Activated CD4-positive, alpha-beta memory T cell treated with anti-CD3 and anti-CD28 coated beads for 36 hours (primary cell): ENCODE measurements at regions not wholly inside any gene's neighbourhood (a gene's known extent, or its start where the extent isn't known, plus 50 kb on each side); places are given as distances from the start of the nearest gene placed in this dataset.

Source experiments
- CTCF ChIA-PET: fragments of 350-600 bp; sonication (Branson Sonifier 250); formaldehyde crosslinking; loops from one replicate; lab custom pipeline; 2021; ENCODE audit warnings: antibody characterized with exemption, inconsistent platforms; lab: Charles Lee
- POLR2A ChIA-PET: fragments of 350-600 bp; sonication (Branson Sonifier 250); formaldehyde crosslinking; loops from one replicate; lab custom pipeline; 2021; ENCODE audit warnings: antibody characterized with exemption; lab: Charles Lee
- DNase-seq: peaks from one replicate; pipeline ENCODE4 v3.0.0-alpha.2; 2020
- H3K27ac Mint-ChIP-seq: one replicate; pipeline ENCODE4 v1.8.0; 2021; ENCODE audit warnings: mixed read lengths
- H3K27me3 Mint-ChIP-seq: one replicate; pipeline ENCODE4 v1.8.0; 2021; ENCODE audit warnings: mixed read lengths
- H3K36me3 Mint-ChIP-seq: one replicate; pipeline ENCODE4 v1.8.0; 2021; ENCODE audit warnings: mixed read lengths
- H3K4me1 Mint-ChIP-seq: one replicate; pipeline ENCODE4 v1.8.0; 2021; ENCODE audit warnings: low read depth, mixed read lengths
- H3K4me3 Mint-ChIP-seq: one replicate; pipeline ENCODE4 v1.8.0; 2021; ENCODE audit warnings: mild to moderate bottlenecking, mixed read lengths
- H3K9me3 Mint-ChIP-seq: one replicate; pipeline ENCODE4 v1.8.0; 2021; ENCODE audit warnings: mixed read lengths
- intact Hi-C: fragments of 100-400 bp; cut with micrococcal nuclease; formaldehyde crosslinking; loops from one replicate; pipeline ENCODE4 v1.15.1; 2023

DNA sequence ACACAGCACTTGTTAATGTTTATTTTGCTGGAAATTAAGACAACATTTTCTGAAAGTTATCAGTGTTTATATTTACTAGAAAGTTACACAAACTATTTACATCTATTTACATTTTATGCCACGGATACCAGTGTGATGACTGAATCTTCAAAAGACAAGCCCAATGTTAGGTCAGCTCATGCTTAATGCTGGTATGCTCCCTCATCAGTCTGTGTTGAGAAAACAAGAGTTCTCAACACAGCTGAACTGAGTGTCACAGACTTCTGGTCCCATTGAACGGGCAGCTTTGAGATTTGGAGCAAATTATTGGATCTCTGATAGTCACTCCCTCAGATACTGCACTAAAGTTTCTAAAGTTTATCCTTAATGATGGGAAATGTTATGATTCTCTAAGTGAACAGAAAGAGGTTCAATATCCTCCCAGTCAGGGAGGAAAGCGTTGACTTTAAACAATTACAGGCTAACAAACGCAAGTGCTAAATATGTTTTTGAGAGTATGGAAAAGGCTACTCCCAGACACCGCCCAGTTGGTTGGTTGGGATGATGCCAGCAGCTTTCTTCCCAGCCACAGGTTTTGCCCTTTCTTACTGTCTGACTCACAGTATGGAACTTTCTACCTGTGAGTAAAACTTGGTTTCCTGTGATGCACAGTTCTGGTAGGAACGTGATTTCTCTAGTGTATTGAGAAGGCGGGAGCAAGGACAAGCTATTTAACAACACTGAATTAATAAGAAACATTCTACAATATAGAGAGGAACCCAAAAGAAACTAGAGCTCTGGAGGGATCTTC lies 1293.6 kb upstream of the TENM3 start:
- H3K4me3 Mint-ChIP-seq = no peak overlapping the region
- ChIA-PET POLR2A (no interaction called here), CTCF (no interaction called here)
- no peaks in the 10 kb centered on the region for H3K36me3 Mint-ChIP-seq
- H3K4me1 Mint-ChIP-seq = no peaks in the 10 kb centered on the region
- H3K27ac Mint-ChIP-seq = no peak overlapping the region
- intact Hi-C loops = no loop called here
- no peaks in the 10 kb centered on the region for H3K27me3 Mint-ChIP-seq
- DNase-seq = no peak
- peaks cover 3% of the 10 kb centered on the region for H3K9me3 Mint-ChIP-seq

DNA sequence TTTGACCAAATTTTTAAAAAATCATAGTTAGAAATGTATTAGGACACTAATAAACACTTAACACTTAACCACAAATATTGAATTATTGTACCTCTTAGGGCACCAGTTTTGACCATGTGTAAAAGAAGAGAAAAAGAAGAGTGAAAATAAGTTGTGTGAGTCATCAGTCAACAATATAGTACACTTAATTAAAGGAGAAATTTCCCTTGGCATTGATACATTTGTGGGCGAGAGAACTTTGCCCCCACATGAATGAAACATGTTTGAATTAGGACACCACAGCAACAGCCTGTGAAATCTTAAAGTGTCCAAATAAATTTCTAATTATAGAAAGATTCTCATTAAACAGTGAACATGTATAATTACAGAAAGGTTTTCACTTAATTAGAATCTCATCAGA lies 1292.8 kb upstream of the TENM3 start:
- intact Hi-C loops = no loop called here
- Mint-ChIP-seq H3K4me3 (no peak overlapping the region), H3K4me1 (no peaks in the 10 kb centered on the region), H3K27ac (no peak overlapping the region), H3K27me3 (no peaks in the 10 kb centered on the region), H3K9me3 (peaks cover 3% of the 10 kb centered on the region), H3K36me3 (no peaks in the 10 kb centered on the region)
- DNase-seq = no peak
- POLR2A ChIA-PET = no interaction called here
- CTCF ChIA-PET = no interaction called here

- Mint-ChIP-seq H3K4me3 (no peak overlapping the region), H3K27ac (no peak overlapping the region), H3K4me1 (no peaks in the 10 kb centered on the region), H3K36me3 (no peaks in the 10 kb centered on the region), H3K27me3 (no peaks in the 10 kb centered on the region), H3K9me3 (no peaks in the 10 kb centered on the region)
- POLR2A ChIA-PET = no interaction called here
- CTCF ChIA-PET = no interaction called here
- DNase-seq = no peak
- intact Hi-C loops = no loop called here
Observed at GRCh38 chr4:180951312-180951711, 1291.9 kb upstream of the TENM3 start.

DNA sequence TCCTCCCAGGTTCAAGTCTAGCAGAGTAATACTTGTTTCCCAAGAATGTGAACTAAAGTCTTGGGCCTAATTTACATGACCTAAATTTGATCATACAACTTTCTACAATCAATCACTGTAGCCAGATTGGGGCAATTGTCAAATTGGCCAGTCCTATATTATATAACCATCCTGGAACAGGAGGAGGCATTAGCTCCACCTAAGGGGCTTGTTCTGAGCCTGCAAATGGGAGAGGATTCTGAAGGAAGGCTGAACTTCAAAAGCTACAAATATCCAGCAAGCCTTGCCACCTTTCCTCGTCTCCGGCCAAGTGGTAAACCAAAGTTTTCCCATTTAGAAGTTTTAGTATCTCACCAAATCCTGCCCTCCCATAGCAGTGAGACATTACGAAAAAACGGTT lies 1289.6 kb upstream of the TENM3 start:
- Mint-ChIP-seq H3K9me3 (no peaks in the 10 kb centered on the region), H3K4me1 (no peaks in the 10 kb centered on the region), H3K27ac (no peak overlapping the region), H3K36me3 (no peaks in the 10 kb centered on the region), H3K27me3 (no peaks in the 10 kb centered on the region), H3K4me3 (no peak overlapping the region)
- intact Hi-C loops = no loop called here
- POLR2A ChIA-PET = no interaction called here
- no peak for DNase-seq
- CTCF ChIA-PET = no interaction called here

- no peak overlapping the region for H3K27ac Mint-ChIP-seq
- CTCF ChIA-PET = no interaction called here
Observed at GRCh38 chr4:180960743-180961401, 1282.3 kb upstream of the TENM3 start.

DNA sequence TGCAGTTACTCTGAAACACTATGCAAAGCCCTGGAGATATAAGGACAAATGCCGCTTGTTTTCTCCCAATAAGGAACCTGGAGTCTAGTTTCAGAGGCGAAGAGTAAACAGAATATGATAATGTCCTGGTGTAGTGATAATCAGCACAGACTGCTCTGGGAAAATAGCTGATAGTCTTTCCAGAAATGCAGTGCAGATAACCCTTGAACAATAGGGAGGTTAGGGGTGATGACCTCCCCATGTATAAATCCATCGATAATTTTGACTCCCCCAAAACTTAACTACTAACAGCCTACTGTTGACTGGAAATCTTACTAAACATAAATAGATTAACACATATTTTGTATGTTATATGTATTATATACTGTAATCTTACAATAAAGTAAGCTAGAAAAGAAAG lies 1280.9 kb upstream of the TENM3 start:
- ChIA-PET CTCF (no interaction called here), POLR2A (no interaction called here)
- no peaks in the 10 kb centered on the region for H3K36me3 Mint-ChIP-seq
- no peak overlapping the region for H3K4me3 Mint-ChIP-seq
- H3K27ac Mint-ChIP-seq = no peak overlapping the region
- H3K9me3 Mint-ChIP-seq = peaks cover 2% of the 10 kb centered on the region
- DNase-seq = no peak
- no peaks in the 10 kb centered on the region for H3K4me1 Mint-ChIP-seq
- no peaks in the 10 kb centered on the region for H3K27me3 Mint-ChIP-seq
- intact Hi-C loops = no loop called here

More at GRCh38 chr4:180960743-180961401, 1282.3 kb upstream of the TENM3 start:
- intact Hi-C loops = no loop called here
- POLR2A ChIA-PET = no interaction called here
- Mint-ChIP-seq H3K27me3 (no peaks in the 10 kb centered on the region), H3K9me3 (no peaks in the 10 kb centered on the region), H3K36me3 (no peaks in the 10 kb centered on the region), H3K4me1 (no peaks in the 10 kb centered on the region), H3K4me3 (no peak overlapping the region)
- no peak for DNase-seq

DNA sequence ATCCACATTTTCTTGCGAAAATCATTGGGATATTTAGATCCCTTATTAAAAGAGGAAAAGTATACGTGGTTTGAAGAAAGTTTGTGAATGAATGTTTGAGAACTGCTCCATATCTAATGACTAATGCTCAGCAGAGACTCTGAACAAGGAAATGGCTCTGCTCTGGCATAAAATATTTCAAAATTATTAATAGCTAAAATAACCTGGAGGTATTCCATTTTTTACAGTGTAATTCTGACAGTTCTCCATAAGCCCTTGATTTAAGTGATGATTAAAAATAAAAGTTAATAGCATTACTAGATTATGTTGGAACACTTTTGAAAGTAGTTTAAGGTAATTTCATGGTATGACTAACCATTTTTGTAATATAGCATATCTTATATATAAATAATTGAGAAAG lies 1276.9 kb upstream of the TENM3 start:
- ChIA-PET POLR2A (no interaction called here), CTCF (no interaction called here)
- H3K36me3 Mint-ChIP-seq = no peaks in the 10 kb centered on the region
- H3K4me1 Mint-ChIP-seq = no peaks in the 10 kb centered on the region
- H3K27me3 Mint-ChIP-seq = no peaks in the 10 kb centered on the region
- no peak overlapping the region for H3K27ac Mint-ChIP-seq
- H3K9me3 Mint-ChIP-seq = peaks cover 8% of the 10 kb centered on the region
- intact Hi-C loops = no loop called here
- no peak for DNase-seq
- H3K4me3 Mint-ChIP-seq = no peak overlapping the region

GRCh38 chr4:180967936-180968335 lies 1275.3 kb upstream of the TENM3 start:
- ChIA-PET POLR2A (no interaction called here), CTCF (no interaction called here)
- no peak for DNase-seq
- no peak overlapping the region for H3K27ac Mint-ChIP-seq
- intact Hi-C loops = no loop called here
- no peaks in the 10 kb centered on the region for H3K4me1 Mint-ChIP-seq
- H3K36me3 Mint-ChIP-seq = no peaks in the 10 kb centered on the region
- H3K9me3 Mint-ChIP-seq = peaks cover 8% of the 10 kb centered on the region
- no peaks in the 10 kb centered on the region for H3K27me3 Mint-ChIP-seq
- no peak overlapping the region for H3K4me3 Mint-ChIP-seq

GRCh38 chr4:180973894-180974293 lies 1269.3 kb upstream of the TENM3 start:
- CTCF ChIA-PET = no interaction called here
- POLR2A ChIA-PET = no interaction called here
- H3K4me3 Mint-ChIP-seq = no peak overlapping the region
- H3K9me3 Mint-ChIP-seq = peaks cover 6% of the 10 kb centered on the region
- no peaks in the 10 kb centered on the region for H3K4me1 Mint-ChIP-seq
- no peaks in the 10 kb centered on the region for H3K36me3 Mint-ChIP-seq
- no peak for DNase-seq
- intact Hi-C loops = no loop called here
- H3K27me3 Mint-ChIP-seq = no peaks in the 10 kb centered on the region
- H3K27ac Mint-ChIP-seq = no peak overlapping the region

- DNase-seq = no peak
- ChIA-PET CTCF (no interaction called here), POLR2A (no interaction called here)
- Mint-ChIP-seq H3K36me3 (no peaks in the 10 kb centered on the region), H3K4me3 (no peak overlapping the region), H3K27ac (no peak overlapping the region), H3K4me1 (no peaks in the 10 kb centered on the region), H3K9me3 (peaks cover 4% of the 10 kb centered on the region), H3K27me3 (no peaks in the 10 kb centered on the region)
- intact Hi-C loops = no loop called here
Observed at GRCh38 chr4:180990931-180991330, 1252.3 kb upstream of the TENM3 start.

DNA sequence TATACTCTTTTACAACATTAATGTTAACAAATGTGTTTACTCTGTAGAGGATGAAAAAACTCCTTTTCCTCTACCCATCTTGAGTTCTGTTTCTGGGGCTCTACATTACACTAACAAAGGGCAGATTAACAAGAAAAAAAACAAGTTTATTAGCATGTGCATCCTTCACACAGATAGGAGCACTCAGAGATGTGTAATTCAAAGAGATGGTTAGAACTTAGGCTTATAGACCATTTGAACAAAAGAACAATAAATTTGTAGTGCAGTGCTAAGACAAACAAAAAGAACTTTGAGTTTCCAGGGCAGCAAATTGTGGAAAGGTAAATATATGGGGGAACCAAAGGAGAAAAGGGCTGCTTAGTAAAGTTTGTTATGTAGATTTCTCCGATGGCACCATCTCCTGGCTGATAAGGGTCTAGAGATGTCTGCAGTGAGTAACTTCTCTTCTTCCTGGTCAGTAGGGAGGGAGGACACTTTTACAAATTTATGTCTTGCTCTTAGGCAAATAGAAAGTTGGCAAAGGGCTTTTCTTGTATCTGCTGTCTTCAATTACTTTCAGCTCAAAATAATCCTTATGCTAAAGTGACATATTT lies 1249.9 kb upstream of the TENM3 start:
- Mint-ChIP-seq H3K4me3 (no peak overlapping the region), H3K27me3 (no peaks in the 10 kb centered on the region), H3K36me3 (no peaks in the 10 kb centered on the region), H3K27ac (no peak overlapping the region), H3K4me1 (no peaks in the 10 kb centered on the region), H3K9me3 (peaks cover 4% of the 10 kb centered on the region)
- intact Hi-C loops = no loop called here
- ChIA-PET CTCF (no interaction called here), POLR2A (no interaction called here)
- no peak for DNase-seq

DNA sequence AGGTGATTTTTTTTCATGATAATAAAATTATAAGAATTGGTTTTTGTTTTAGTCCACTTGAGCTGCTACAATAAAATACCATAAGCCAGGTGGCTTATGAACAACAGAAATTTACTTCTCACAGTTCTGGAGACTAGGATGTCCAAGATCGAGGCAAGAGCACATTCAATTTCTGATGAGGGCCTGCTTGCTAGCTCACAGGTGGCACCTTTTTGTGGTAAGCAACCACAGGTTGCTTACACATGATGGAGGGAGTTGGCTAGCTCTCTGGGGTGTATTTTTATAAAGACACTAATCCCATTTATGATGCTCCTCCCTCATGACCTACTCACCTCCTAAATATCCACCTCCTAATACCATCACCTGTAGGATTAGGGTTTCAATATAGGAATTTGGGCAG lies 1248.5 kb upstream of the TENM3 start:
- DNase-seq = no peak
- intact Hi-C loops = no loop called here
- ChIA-PET POLR2A (no interaction called here), CTCF (no interaction called here)
- H3K27ac Mint-ChIP-seq = no peak overlapping the region
- H3K36me3 Mint-ChIP-seq = no peaks in the 10 kb centered on the region
- no peaks in the 10 kb centered on the region for H3K27me3 Mint-ChIP-seq
- peaks cover 3% of the 10 kb centered on the region for H3K9me3 Mint-ChIP-seq
- no peak overlapping the region for H3K4me3 Mint-ChIP-seq
- no peaks in the 10 kb centered on the region for H3K4me1 Mint-ChIP-seq

- Mint-ChIP-seq H3K27me3 (no peaks in the 10 kb centered on the region), H3K9me3 (peaks cover 5% of the 10 kb centered on the region), H3K4me3 (no peak overlapping the region), H3K27ac (no peak overlapping the region), H3K4me1 (no peaks in the 10 kb centered on the region), H3K36me3 (no peaks in the 10 kb centered on the region)
- ChIA-PET CTCF (no interaction called here), POLR2A (no interaction called here)
- no peak for DNase-seq
- intact Hi-C loops = no loop called here
Observed at GRCh38 chr4:180999217-180999616, 1244.0 kb upstream of the TENM3 start.
